ENCODE measurements at regions not wholly inside any gene's neighbourhood (a gene's known extent, or its start where the extent isn't known, plus 50 kb on each side); places are given as distances from the start of the nearest gene placed in this dataset.

- Mint-ChIP-seq H3K9me3 (peaks cover 18% of the 10 kb centered on the region), H3K36me3 (ENCODE audit: low read depth) (no peaks in the 10 kb centered on the region), H3K27ac (no peak overlapping the region), H3K27me3 (peaks cover 32% of the 10 kb centered on the region), H3K4me1 (ENCODE audit: low read depth) (no peaks in the 10 kb centered on the region), H3K4me3 (no peak overlapping the region)
- ATAC-seq (ENCODE audit: poor library complexity) (no peak), DNase-seq (no peak)
- no peaks in the 10 kb centered on the region for H3K4me1 ChIP-seq (ENCODE audit: insufficient read depth, low read length)
- POLR2A ChIA-PET, result no interaction called here
- H3K4me3 ChIP-seq (ENCODE audit: low read length), result no peak overlapping the region
- intact Hi-C loops (cut with DNase I, micrococcal nuclease), result no loop called here
- peaks cover 0 to 13% of the 10 kb centered on the region in 2 experiments for H3K9me3 ChIP-seq (ENCODE audit: control insufficient read depth in 1 of 2, insufficient read depth in 1 of 2, low read length in 2 of 2)
- peaks cover 10 to 17% of the 10 kb centered on the region in 2 experiments for H3K27me3 ChIP-seq (ENCODE audit: control insufficient read depth in 1 of 2, insufficient read depth in 2 of 2, low read length in 2 of 2)
- no peaks in the 10 kb centered on the region for H3K36me3 ChIP-seq (ENCODE audit: insufficient read depth, low read length)
- CTCF ChIA-PET, result no interaction called here
- TF ChIP-seq CTCF (IDR thresholded peaks at IDR 0.05), result no peak
- no peak overlapping the region for H3K27ac ChIP-seq (ENCODE audit: low read depth in 1 of 2, low read length in 2 of 2)
These were observed 146.3 kb upstream of the B3GAT2 start for GRCh38 chr6:71103130-71103529.

GRCh38 chr6:71103641-71104040, 146.8 kb upstream of the B3GAT2 start:
- Histone ChIP-seq H3K4me1 (ENCODE audit: insufficient read depth, low read length) (no peaks in the 10 kb centered on the region), H3K27me3 (ENCODE audit: control insufficient read depth in 1 of 2, insufficient read depth in 2 of 2, low read length in 2 of 2) (peaks cover 10 to 17% of the 10 kb centered on the region in 2 experiments), H3K36me3 (ENCODE audit: insufficient read depth, low read length) (no peaks in the 10 kb centered on the region), H3K4me3 (ENCODE audit: low read length) (no peak overlapping the region), H3K27ac (ENCODE audit: low read depth in 1 of 2, low read length in 2 of 2) (no peak overlapping the region), H3K9me3 (ENCODE audit: control insufficient read depth in 1 of 2, insufficient read depth in 1 of 2, low read length in 2 of 2) (peaks cover 0 to 13% of the 10 kb centered on the region in 2 experiments)
- intact Hi-C loops (cut with DNase I, micrococcal nuclease), result no loop called here
- Mint-ChIP-seq H3K9me3 (peaks cover 16% of the 10 kb centered on the region), H3K4me1 (ENCODE audit: low read depth) (no peaks in the 10 kb centered on the region), H3K36me3 (ENCODE audit: low read depth) (no peaks in the 10 kb centered on the region), H3K27me3 (peaks cover 32% of the 10 kb centered on the region), H3K27ac (no peak overlapping the region), H3K4me3 (no peak overlapping the region)
- POLR2A ChIA-PET, result no interaction called here
- DNase-seq (no peak), ATAC-seq (ENCODE audit: poor library complexity) (no peak)
- CTCF ChIA-PET, result no interaction called here
- TF ChIP-seq CTCF (IDR thresholded peaks at IDR 0.05), result no peak

- H3K36me3 Mint-ChIP-seq (ENCODE audit: low read depth), result no peaks in the 10 kb centered on the region
- ATAC-seq (ENCODE audit: poor library complexity) (no peak), DNase-seq (no peak)
- Histone ChIP-seq H3K27me3 (ENCODE audit: control insufficient read depth in 1 of 2, insufficient read depth in 2 of 2, low read length in 2 of 2) (peaks cover 10 to 15% of the 10 kb centered on the region in 2 experiments), H3K27ac (ENCODE audit: low read depth in 1 of 2, low read length in 2 of 2) (no peak overlapping the region), H3K9me3 (ENCODE audit: control insufficient read depth in 1 of 2, insufficient read depth in 1 of 2, low read length in 2 of 2) (no peaks in the 10 kb centered on the region), H3K4me3 (ENCODE audit: low read length) (no peak overlapping the region), H3K36me3 (ENCODE audit: insufficient read depth, low read length) (no peaks in the 10 kb centered on the region), H3K4me1 (ENCODE audit: insufficient read depth, low read length) (no peaks in the 10 kb centered on the region)
- intact Hi-C loops (cut with DNase I, micrococcal nuclease), result no loop called here
- no peak for TF ChIP-seq CTCF (IDR thresholded peaks at IDR 0.05)
- ChIA-PET CTCF (no interaction called here), POLR2A (no interaction called here)
- no peaks in the 10 kb centered on the region for H3K9me3 Mint-ChIP-seq
- peaks cover 41% of the 10 kb centered on the region for H3K27me3 Mint-ChIP-seq
- no peak overlapping the region for H3K4me3 Mint-ChIP-seq
- no peak overlapping the region for H3K27ac Mint-ChIP-seq
- H3K4me1 Mint-ChIP-seq (ENCODE audit: low read depth), result no peaks in the 10 kb centered on the region
These were observed 149.4 kb upstream of the B3GAT2 start for GRCh38 chr6:71106276-71106675.

All from CD4-positive, alpha-beta T cell (primary cell).